ENCODE measurements at regions not wholly inside any gene's neighbourhood (a gene's known extent, or its start where the extent isn't known, plus 50 kb on each side); places are given as distances from the start of the nearest gene placed in this dataset.

DNA sequence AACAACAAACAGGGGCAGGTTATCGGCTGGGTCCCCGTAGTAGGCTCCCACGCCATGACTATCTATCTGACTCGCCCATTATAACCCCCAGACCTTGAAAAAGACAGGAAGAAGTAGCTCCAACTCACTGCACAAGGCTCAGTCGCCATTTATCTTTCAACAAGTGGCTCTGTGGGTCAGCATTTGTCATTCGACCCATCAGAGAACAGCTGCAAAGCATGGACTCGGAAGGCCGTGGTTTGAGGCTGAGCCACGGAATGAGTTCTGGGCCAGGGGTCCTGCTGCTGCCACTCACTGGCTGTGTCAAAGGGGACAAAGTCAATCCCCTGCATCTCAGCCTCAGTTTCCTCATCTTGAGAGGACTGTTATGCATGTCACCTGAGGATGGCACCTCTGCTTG lies 131.0 kb downstream of the DMRTA2 start:
- H3K4me3 ChIP-seq (replicated peaks; ENCODE audit: insufficient read depth, low read length), result no peak overlapping the region
- H3K27ac ChIP-seq (replicated peaks), result no peak overlapping the region
- DNase-seq (ENCODE audit: low read depth in 1 of 2, low spot score in 1 of 2), result no peak
- TF ChIP-seq GABPA (IDR thresholded peaks at IDR 0.05; ENCODE audit: low read depth), result no peak
- no peaks in the 10 kb centered on the region for H3K27me3 ChIP-seq (ENCODE audit: insufficient read depth, poor library complexity, severe bottlenecking)

DNA sequence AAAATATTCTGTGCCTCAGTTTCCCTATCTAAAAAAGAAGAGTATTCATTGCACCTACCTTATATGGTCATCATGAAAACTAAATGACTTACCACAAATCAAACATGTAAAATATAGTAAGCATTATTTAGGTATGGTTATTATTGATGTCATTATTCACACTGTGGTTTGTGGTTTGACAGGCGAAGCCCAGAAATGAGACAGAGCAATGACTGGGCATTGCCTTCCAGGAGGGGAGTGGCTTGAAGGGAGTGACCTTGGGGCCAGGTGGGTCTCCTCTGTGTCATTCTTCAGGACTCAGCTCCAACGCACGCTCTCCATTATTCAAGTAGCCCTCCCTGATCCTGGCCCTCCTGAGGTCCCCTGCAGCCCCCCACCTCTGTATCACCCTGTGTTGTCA lies 133.7 kb downstream of the DMRTA2 start:
- H3K27ac ChIP-seq (replicated peaks), result no peak overlapping the region
- TF ChIP-seq SPI1 (IDR thresholded peaks at IDR 0.05; ENCODE audit: borderline replicate concordance, low read depth) (no peak), GABPA (IDR thresholded peaks at IDR 0.05; ENCODE audit: low read depth) (no peak)
- H3K4me3 ChIP-seq (replicated peaks; ENCODE audit: insufficient read depth, low read length), result no peak overlapping the region

DNA sequence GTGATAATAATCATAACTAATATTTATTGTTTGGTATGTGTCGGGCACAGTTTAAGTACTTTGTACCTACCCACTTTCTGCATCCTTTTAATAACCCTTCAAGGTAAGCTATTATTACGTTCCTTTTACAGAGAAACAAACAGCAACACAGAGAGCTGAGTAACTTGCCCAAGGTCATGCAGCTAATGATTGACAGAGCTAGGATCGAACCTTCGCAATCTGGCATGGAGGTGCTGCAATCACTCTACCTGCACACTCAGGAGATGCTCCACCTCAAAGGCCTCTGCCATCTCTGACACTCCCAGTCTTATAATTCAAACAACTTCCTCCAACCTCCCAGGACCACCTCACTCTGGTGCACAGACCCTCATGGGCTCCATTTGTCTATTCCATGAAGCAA lies 137.2 kb downstream of the DMRTA2 start:
- no peak for TF ChIP-seq GABPA (IDR thresholded peaks at IDR 0.05; ENCODE audit: low read depth)
- TF ChIP-seq, protein P1, sequence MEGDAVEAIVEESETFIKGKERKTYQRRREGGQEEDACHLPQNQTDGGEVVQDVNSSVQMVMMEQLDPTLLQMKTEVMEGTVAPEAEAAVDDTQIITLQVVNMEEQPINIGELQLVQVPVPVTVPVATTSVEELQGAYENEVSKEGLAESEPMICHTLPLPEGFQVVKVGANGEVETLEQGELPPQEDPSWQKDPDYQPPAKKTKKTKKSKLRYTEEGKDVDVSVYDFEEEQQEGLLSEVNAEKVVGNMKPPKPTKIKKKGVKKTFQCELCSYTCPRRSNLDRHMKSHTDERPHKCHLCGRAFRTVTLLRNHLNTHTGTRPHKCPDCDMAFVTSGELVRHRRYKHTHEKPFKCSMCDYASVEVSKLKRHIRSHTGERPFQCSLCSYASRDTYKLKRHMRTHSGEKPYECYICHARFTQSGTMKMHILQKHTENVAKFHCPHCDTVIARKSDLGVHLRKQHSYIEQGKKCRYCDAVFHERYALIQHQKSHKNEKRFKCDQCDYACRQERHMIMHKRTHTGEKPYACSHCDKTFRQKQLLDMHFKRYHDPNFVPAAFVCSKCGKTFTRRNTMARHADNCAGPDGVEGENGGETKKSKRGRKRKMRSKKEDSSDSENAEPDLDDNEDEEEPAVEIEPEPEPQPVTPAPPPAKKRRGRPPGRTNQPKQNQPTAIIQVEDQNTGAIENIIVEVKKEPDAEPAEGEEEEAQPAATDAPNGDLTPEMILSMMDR (IDR thresholded peaks at IDR 0.05; ENCODE audit: insufficient read depth, low read length), result no peak
- H3K27me3 ChIP-seq (ENCODE audit: insufficient read depth, poor library complexity, severe bottlenecking), result no peaks in the 10 kb centered on the region
- H3K4me3 ChIP-seq (replicated peaks; ENCODE audit: insufficient read depth, low read length), result no peak overlapping the region
- no peak for DNase-seq (ENCODE audit: low read depth in 1 of 2, low spot score in 1 of 2)
- no peak overlapping the region for H3K27ac ChIP-seq (replicated peaks)

More for the DNA sequence above, 133.7 kb downstream of the DMRTA2 start:
- no peaks in the 10 kb centered on the region for H3K27me3 ChIP-seq (ENCODE audit: insufficient read depth, poor library complexity, severe bottlenecking)
- DNase-seq (ENCODE audit: low read depth in 1 of 2, low spot score in 1 of 2), result no peak

DNA sequence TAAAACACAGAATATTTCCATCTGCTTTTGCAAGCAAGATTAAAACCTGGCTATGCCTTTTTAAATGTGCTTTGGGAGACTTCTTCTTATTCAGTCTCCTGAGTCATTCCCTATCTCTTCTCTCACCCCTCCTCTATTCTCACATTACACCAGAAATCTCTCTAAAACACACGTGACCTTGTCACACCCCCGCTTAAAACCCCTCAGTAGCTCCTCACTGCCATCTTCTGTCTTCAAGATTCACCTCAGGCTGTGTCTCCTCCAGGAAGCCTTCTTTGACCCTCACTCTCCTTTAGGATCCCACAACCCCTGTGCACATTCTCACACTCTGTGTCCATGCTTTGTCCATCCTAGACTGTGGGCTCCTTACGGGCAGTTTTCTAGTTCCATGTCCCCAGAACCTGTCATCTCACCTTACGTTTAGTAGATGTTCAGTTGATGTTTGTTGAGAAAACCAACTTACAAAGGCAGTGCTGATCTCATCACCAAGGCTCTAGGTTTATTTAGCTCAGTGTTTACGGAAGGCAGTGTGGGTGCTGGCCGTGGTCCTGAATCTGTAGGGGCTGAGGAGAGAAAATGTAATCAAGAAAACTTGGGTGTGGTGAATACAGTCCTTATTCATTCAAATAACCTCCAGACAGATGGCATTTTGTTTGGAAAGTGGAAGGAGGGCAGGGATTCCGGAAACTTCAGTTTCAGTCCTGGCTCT lies 143.5 kb downstream of the DMRTA2 start:
- no peak for DNase-seq (ENCODE audit: low read depth in 1 of 2, low spot score in 1 of 2)

DNA sequence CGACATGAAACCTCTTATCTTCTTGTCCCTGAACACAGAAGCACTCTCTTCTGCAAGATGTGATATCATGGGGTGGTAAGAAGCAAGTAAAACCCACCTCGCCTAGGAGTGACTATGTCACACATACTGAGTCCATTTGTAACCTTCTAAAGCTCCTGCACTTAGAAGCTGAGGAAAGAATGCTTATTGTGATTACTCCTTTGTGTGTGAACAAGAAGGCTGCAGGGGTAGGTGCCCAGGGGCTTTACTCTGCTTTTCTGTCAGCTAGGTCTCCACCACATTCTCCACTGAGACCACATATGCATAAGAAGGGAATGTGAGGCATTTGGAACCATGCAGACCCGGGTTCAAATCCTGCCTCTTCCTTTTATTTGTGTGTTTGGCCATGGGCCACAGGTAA lies 144.3 kb downstream of the DMRTA2 start:
- Histone ChIP-seq H3K27ac (replicated peaks) (no peak overlapping the region), H3K4me3 (replicated peaks; ENCODE audit: insufficient read depth, low read length) (no peak overlapping the region)
- DNase-seq (ENCODE audit: low read depth in 1 of 2, low spot score in 1 of 2), result no peak

More for the DNA sequence above, 143.5 kb downstream of the DMRTA2 start:
- Histone ChIP-seq H3K27ac (replicated peaks) (no peak overlapping the region), H3K27me3 (ENCODE audit: insufficient read depth, poor library complexity, severe bottlenecking) (no peaks in the 10 kb centered on the region), H3K4me3 (replicated peaks; ENCODE audit: insufficient read depth, low read length) (no peak overlapping the region)
- TF ChIP-seq POLR2AphosphoS5 (IDR thresholded peaks at IDR 0.05; ENCODE audit: low read depth), result no peak
- TF ChIP-seq, protein P2, sequence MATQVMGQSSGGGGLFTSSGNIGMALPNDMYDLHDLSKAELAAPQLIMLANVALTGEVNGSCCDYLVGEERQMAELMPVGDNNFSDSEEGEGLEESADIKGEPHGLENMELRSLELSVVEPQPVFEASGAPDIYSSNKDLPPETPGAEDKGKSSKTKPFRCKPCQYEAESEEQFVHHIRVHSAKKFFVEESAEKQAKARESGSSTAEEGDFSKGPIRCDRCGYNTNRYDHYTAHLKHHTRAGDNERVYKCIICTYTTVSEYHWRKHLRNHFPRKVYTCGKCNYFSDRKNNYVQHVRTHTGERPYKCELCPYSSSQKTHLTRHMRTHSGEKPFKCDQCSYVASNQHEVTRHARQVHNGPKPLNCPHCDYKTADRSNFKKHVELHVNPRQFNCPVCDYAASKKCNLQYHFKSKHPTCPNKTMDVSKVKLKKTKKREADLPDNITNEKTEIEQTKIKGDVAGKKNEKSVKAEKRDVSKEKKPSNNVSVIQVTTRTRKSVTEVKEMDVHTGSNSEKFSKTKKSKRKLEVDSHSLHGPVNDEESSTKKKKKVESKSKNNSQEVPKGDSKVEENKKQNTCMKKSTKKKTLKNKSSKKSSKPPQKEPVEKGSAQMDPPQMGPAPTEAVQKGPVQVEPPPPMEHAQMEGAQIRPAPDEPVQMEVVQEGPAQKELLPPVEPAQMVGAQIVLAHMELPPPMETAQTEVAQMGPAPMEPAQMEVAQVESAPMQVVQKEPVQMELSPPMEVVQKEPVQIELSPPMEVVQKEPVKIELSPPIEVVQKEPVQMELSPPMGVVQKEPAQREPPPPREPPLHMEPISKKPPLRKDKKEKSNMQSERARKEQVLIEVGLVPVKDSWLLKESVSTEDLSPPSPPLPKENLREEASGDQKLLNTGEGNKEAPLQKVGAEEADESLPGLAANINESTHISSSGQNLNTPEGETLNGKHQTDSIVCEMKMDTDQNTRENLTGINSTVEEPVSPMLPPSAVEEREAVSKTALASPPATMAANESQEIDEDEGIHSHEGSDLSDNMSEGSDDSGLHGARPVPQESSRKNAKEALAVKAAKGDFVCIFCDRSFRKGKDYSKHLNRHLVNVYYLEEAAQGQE (IDR thresholded peaks at IDR 0.05; ENCODE audit: insufficient replicate concordance, low read depth), result peak; percentile 98

More for the DNA sequence above, 144.3 kb downstream of the DMRTA2 start:
- TF ChIP-seq, protein P1 (IDR thresholded peaks at IDR 0.05; ENCODE audit: insufficient read depth, low read length), result no peak
- TF ChIP-seq SPI1 (IDR thresholded peaks at IDR 0.05; ENCODE audit: borderline replicate concordance, low read depth) (no peak), POLR2AphosphoS5 (IDR thresholded peaks at IDR 0.05; ENCODE audit: low read depth) (no peak), GABPA (IDR thresholded peaks at IDR 0.05; ENCODE audit: low read depth) (no peak)
- TF ChIP-seq, protein P2 (IDR thresholded peaks at IDR 0.05; ENCODE audit: insufficient replicate concordance, low read depth), result no peak
- no peaks in the 10 kb centered on the region for H3K27me3 ChIP-seq (ENCODE audit: insufficient read depth, poor library complexity, severe bottlenecking)
